ENCODE measurements at regions not wholly inside any gene's neighbourhood (a gene's known extent, or its start where the extent isn't known, plus 50 kb on each side); places are given as distances from the start of the nearest gene placed in this dataset.
"Not testable (repeated sequence)": the region's sequence is repeated elsewhere in the genome, so short reads cannot be mapped to it uniquely, and the experiment has no call there.

GRCh38 chr3:99324636-99325203, 313.7 kb upstream of the COL8A1 start:
- no peak for TF ChIP-seq TAF1 (IDR thresholded peaks at IDR 0.05; ENCODE audit: borderline replicate concordance, low read depth, low read length)
- TF ChIP-seq POLR2A (IDR thresholded peaks at IDR 0.05; ENCODE audit: low read depth, low read length) = no peak
- no peak for TF ChIP-seq POLR2AphosphoS5 (IDR thresholded peaks at IDR 0.05; ENCODE audit: low read depth, low read length)
- DNase-seq (ENCODE audit: insufficient read length) = no peak
- no peak for FAIRE-seq

DNA sequence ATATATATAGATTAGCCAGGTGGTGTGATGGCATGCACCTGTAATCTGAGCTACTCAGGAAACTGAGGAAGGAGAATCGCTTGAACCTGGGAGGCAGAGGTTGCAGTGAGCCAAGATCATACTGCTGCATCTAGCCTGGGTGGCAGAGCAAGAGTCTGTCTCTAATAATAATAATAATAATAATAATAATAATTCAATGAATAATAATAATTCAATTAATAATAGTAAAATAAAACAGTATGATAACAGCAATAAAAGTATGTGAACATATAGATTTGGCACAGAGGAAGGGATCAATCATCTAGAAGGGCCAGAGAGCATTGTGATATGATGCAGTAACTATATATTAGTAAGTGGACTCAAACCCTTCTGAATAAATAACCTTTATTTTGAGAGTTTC, 314.5 kb upstream of the COL8A1 start:
- FAIRE-seq (no peak), DNase-seq (ENCODE audit: insufficient read length) (no peak)
- TF ChIP-seq TAF1 (IDR thresholded peaks at IDR 0.05; ENCODE audit: borderline replicate concordance, low read depth, low read length) = no peak
- no peak for TF ChIP-seq POLR2AphosphoS5 (IDR thresholded peaks at IDR 0.05; ENCODE audit: low read depth, low read length)
- no peak for TF ChIP-seq POLR2A (IDR thresholded peaks at IDR 0.05; ENCODE audit: low read depth, low read length)

- DNase-seq (ENCODE audit: insufficient read length) (no peak), FAIRE-seq (no peak)
- TF ChIP-seq POLR2A (IDR thresholded peaks at IDR 0.05; ENCODE audit: low read depth, low read length) = no peak
- no peak for TF ChIP-seq POLR2AphosphoS5 (IDR thresholded peaks at IDR 0.05; ENCODE audit: low read depth, low read length)
- TF ChIP-seq TAF1 (IDR thresholded peaks at IDR 0.05; ENCODE audit: borderline replicate concordance, low read depth, low read length) = no peak
Measured at GRCh38 chr3:99322551-99322950, 315.8 kb upstream of the COL8A1 start.

- no peak for DNase-seq (ENCODE audit: insufficient read length)
- no peak for FAIRE-seq
- no peak for TF ChIP-seq POLR2AphosphoS5 (IDR thresholded peaks at IDR 0.05; ENCODE audit: low read depth, low read length)
- TF ChIP-seq TAF1 (IDR thresholded peaks at IDR 0.05; ENCODE audit: borderline replicate concordance, low read depth, low read length) = no peak
Measured at GRCh38 chr3:99321261-99321660, 317.1 kb upstream of the COL8A1 start.

DNA sequence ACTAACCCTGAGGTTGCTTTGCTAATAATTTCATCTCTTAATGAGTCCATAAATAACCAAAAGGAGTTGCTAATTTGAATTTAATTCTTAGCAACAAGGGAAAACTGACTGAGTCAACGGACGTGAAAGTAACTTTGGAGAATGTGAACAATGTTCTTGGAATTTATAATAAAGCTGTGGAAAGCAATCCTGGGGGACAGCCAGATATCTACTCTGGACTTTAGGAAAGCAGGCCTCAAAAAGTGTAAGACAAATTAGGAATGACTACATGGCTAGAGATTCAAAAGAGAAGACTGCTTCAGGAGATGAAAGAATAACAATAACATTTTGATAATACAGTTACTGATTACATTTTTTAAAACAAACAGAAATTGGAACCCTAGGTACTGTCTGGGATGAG, 318.4 kb upstream of the COL8A1 start:
- DNase-seq (ENCODE audit: insufficient read length) = no peak
- no peak for FAIRE-seq
- no peak for TF ChIP-seq TAF1 (IDR thresholded peaks at IDR 0.05; ENCODE audit: borderline replicate concordance, low read depth, low read length)
- TF ChIP-seq POLR2AphosphoS5 (IDR thresholded peaks at IDR 0.05; ENCODE audit: low read depth, low read length) = no peak

DNA sequence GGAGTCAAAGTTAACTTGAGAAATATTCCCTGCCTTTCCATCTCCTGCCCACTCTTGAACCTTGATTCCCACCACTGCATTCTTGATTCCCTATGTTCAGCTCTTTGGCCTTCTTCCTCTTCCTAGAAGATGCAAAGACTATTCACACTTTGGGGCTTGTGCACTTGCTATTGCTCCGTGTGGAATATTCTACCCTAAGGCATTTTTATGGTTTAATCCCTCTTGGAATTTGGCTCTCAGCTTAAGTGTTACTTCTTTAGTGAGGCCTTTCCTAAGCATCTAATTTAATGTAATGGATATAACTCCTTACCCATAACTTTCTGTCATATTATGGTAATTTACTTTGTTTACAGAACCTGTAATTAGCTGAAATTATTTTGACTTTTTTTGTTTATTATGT, 318.9 kb upstream of the COL8A1 start:
- no peak for DNase-seq (ENCODE audit: insufficient read length)
- TF ChIP-seq POLR2A (IDR thresholded peaks at IDR 0.05; ENCODE audit: low read depth, low read length) = no peak
- TF ChIP-seq POLR2AphosphoS5 (IDR thresholded peaks at IDR 0.05; ENCODE audit: low read depth, low read length) = no peak
- TF ChIP-seq TAF1 (IDR thresholded peaks at IDR 0.05; ENCODE audit: borderline replicate concordance, low read depth, low read length) = no peak
- no peak for FAIRE-seq

- no peak for FAIRE-seq
- TF ChIP-seq POLR2A (IDR thresholded peaks at IDR 0.05; ENCODE audit: low read depth, low read length) (no peak), POLR2AphosphoS5 (IDR thresholded peaks at IDR 0.05; ENCODE audit: low read depth, low read length) (no peak), TAF1 (IDR thresholded peaks at IDR 0.05; ENCODE audit: borderline replicate concordance, low read depth, low read length) (no peak)
- no peak for DNase-seq (ENCODE audit: insufficient read length)
Measured at GRCh38 chr3:99317201-99317600, 321.2 kb upstream of the COL8A1 start.

DNA sequence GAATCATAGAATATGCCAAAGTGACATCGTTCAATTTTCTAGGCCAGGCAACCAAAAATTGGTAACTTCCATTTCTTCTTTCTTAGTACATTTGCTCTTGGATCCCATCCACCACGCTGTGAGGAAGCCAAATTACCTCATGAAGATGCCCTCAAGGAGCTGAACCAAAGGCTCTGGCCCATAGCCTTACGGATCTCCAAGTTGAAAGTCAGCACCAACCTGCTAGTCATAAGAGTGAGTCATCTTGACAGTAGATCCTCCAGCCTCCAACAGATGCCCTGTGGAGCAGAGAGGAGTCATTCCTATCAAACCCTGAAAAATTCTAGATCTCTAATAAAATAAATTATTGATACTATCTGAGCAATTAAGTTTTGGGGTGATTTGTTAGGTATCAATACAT, 322.5 kb upstream of the COL8A1 start:
- FAIRE-seq (no peak), DNase-seq (ENCODE audit: insufficient read length) (no peak)
- TF ChIP-seq POLR2A (IDR thresholded peaks at IDR 0.05; ENCODE audit: low read depth, low read length) (no peak), TAF1 (IDR thresholded peaks at IDR 0.05; ENCODE audit: borderline replicate concordance, low read depth, low read length) (no peak), POLR2AphosphoS5 (IDR thresholded peaks at IDR 0.05; ENCODE audit: low read depth, low read length) (no peak)

DNA sequence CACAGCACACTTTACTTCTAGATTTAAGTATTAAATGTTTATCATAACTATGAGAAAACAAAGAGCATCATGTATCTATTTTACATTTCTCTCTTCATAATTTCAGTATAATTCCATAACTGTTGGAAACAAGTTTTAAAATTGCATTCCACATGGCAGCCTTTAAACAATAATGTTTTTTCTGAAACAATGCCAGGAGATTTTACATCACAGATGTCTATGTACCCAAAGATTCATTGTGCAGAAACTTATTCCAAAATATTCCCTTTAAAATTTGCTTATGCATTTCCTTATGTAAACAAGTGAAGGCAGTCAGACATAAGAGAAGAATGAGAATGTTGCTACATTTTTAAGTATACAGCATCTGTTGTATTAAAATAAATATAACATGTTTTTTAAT, 324.9 kb upstream of the COL8A1 start:
- no peak for FAIRE-seq
- DNase-seq (ENCODE audit: insufficient read length) = no peak
- TF ChIP-seq POLR2A (IDR thresholded peaks at IDR 0.05; ENCODE audit: low read depth, low read length) (no peak), POLR2AphosphoS5 (IDR thresholded peaks at IDR 0.05; ENCODE audit: low read depth, low read length) (no peak), TAF1 (IDR thresholded peaks at IDR 0.05; ENCODE audit: borderline replicate concordance, low read depth, low read length) (no peak)

- DNase-seq (ENCODE audit: insufficient read length) (no peak), FAIRE-seq (no peak)
- TF ChIP-seq TAF1 (IDR thresholded peaks at IDR 0.05; ENCODE audit: borderline replicate concordance, low read depth, low read length) (no peak), POLR2AphosphoS5 (IDR thresholded peaks at IDR 0.05; ENCODE audit: low read depth, low read length) (no peak), POLR2A (IDR thresholded peaks at IDR 0.05; ENCODE audit: low read depth, low read length) (no peak)
Measured at GRCh38 chr3:99298661-99299060, 339.7 kb upstream of the COL8A1 start.

DNA sequence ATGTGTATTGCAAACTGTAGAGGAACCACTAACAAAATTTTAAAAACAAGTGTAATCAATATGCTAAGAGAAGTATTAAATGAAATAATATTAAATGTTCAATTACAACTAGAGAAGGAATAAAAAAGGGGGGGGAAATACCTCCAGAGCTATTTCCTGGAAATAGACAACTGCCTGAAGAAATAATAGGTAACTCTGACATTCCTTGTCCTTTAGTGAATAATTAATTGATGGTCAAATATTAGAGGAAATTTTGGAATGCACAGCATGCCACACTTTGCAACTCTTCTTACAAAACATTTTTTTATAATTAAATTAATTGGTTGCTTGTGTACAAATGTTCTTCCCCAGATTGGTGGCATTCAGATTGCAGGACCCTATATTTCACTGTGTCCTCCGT, 342.6 kb upstream of the COL8A1 start:
- DNase-seq (ENCODE audit: insufficient read length) = no peak
- TF ChIP-seq TAF1 (IDR thresholded peaks at IDR 0.05; ENCODE audit: borderline replicate concordance, low read depth, low read length) (no peak), POLR2AphosphoS5 (IDR thresholded peaks at IDR 0.05; ENCODE audit: low read depth, low read length) (no peak), POLR2A (IDR thresholded peaks at IDR 0.05; ENCODE audit: low read depth, low read length) (no peak)
- FAIRE-seq = no peak

DNA sequence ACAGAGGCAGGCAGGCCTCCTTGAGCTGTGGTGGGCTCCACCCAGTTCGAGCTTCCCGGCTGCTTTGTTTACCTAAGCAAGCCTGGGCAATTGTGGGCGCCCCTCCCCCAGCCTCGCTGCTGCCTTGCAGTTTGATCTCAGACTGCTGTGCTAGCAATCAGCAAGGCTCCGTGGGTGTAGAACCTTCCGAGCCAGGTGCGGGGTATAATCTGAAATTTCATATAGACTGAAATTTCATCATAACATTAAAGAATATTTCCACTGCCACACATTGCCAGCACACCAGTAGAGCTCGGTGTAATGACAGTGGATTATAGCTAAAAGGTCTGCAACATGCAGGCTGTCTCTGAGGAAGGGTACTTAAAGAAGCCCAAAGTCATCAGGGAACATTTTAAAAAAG, 344.3 kb upstream of the COL8A1 start:
- not testable (repeated sequence) for DNase-seq (ENCODE audit: insufficient read length); FAIRE-seq

GRCh38 chr3:99287876-99288275, 350.5 kb upstream of the COL8A1 start:
- DNase-seq (ENCODE audit: insufficient read length) (no peak), FAIRE-seq (no peak)
- TF ChIP-seq POLR2AphosphoS5 (IDR thresholded peaks at IDR 0.05; ENCODE audit: low read depth, low read length) = no peak
- TF ChIP-seq POLR2A (IDR thresholded peaks at IDR 0.05; ENCODE audit: low read depth, low read length) = no peak
- no peak for TF ChIP-seq TAF1 (IDR thresholded peaks at IDR 0.05; ENCODE audit: borderline replicate concordance, low read depth, low read length)

Measured in GM12892 (cell line).